ENCODE measurements at regions not wholly inside any gene's neighbourhood (a gene's known extent, or its start where the extent isn't known, plus 50 kb on each side); places are given as distances from the start of the nearest gene placed in this dataset.

DNA sequence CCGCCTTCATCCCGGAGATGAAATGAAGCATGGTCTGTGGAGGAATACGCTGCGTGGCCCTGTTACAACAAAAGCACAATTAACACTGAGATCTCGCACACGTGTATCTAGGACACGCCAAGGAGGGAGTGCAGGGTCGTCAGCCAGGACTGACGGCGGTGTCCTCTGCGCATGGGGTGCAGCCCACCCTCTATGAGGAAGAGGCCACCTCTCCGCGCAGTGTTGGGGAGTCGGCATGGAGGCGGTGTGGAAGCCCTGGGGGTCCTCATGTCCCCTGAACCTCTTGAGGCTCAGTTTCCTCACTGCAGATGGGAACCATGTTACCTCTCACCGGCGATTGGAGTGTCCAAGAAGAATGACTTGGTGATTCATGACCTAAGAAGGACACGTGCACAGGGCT lies 86.0 kb upstream of the ZNF236 start:
- Mint-ChIP-seq H3K36me3 (ENCODE audit: unreplicated experiment) (no peaks in the 10 kb centered on the region), H3K4me3 (ENCODE audit: unreplicated experiment) (no peak overlapping the region), H3K4me1 (ENCODE audit: unreplicated experiment) (peaks cover 14% of the 10 kb centered on the region), H3K9me3 (ENCODE audit: unreplicated experiment) (no peaks in the 10 kb centered on the region), H3K27me3 (ENCODE audit: unreplicated experiment) (peaks cover 6% of the 10 kb centered on the region), H3K27ac (ENCODE audit: unreplicated experiment) (no peak overlapping the region)
- TF ChIP-seq, protein P1, sequence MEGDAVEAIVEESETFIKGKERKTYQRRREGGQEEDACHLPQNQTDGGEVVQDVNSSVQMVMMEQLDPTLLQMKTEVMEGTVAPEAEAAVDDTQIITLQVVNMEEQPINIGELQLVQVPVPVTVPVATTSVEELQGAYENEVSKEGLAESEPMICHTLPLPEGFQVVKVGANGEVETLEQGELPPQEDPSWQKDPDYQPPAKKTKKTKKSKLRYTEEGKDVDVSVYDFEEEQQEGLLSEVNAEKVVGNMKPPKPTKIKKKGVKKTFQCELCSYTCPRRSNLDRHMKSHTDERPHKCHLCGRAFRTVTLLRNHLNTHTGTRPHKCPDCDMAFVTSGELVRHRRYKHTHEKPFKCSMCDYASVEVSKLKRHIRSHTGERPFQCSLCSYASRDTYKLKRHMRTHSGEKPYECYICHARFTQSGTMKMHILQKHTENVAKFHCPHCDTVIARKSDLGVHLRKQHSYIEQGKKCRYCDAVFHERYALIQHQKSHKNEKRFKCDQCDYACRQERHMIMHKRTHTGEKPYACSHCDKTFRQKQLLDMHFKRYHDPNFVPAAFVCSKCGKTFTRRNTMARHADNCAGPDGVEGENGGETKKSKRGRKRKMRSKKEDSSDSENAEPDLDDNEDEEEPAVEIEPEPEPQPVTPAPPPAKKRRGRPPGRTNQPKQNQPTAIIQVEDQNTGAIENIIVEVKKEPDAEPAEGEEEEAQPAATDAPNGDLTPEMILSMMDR (IDR thresholded peaks at IDR 0.05), result no peak
- DNase-seq (ENCODE audit: extremely low spot score, unreplicated experiment), result peak; percentile 69

DNA sequence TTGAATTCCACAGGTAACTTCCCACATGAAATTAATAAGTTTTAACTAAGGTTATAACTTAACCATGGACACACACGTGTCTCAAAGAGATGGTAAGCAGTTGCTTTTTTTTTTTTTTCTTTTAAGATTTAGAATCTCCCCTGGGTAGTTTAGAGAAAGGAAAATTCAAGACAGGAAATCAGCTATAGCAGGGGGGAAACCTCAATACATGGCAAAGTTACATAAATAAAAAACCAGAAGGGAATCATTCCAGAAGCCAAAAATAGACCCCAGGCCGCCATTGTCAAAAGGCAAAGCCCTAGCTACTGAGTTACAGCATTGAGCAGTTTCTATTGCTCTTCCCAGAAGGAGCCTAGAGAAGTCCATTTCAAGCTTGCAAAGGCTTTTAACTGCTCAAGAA lies 91.5 kb upstream of the ZNF236 start:
- no peak for DNase-seq (ENCODE audit: extremely low spot score, unreplicated experiment)
- no peaks in the 10 kb centered on the region for H3K36me3 Mint-ChIP-seq (ENCODE audit: unreplicated experiment)
- H3K4me1 Mint-ChIP-seq (ENCODE audit: unreplicated experiment), result peaks cover 7% of the 10 kb centered on the region
- no peak overlapping the region for H3K27ac Mint-ChIP-seq (ENCODE audit: unreplicated experiment)
- peaks cover 13% of the 10 kb centered on the region for H3K27me3 Mint-ChIP-seq (ENCODE audit: unreplicated experiment)
- peaks cover 12% of the 10 kb centered on the region for H3K9me3 Mint-ChIP-seq (ENCODE audit: unreplicated experiment)
- TF ChIP-seq, protein P1 (IDR thresholded peaks at IDR 0.05), result no peak
- no peak overlapping the region for H3K4me3 Mint-ChIP-seq (ENCODE audit: unreplicated experiment)

DNA sequence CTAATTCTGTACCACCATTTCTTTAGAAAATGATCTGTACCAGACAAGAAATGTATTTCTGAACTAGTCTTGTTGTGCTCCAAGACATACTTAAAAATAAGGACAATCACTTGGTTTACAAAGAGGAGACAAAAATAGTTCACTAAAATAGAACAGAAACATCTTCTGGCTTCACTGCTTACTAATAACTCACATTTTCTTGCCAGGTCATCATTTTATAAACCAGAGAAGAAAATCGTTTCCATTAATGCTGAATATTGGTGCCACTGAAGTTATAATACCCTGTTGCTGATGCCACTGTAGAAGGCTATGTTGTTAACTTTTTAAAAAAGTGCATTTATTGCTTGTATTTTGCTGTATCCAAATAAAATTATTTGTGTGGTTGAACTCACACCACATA lies 94.8 kb upstream of the ZNF236 start:
- Mint-ChIP-seq H3K27me3 (ENCODE audit: unreplicated experiment) (peaks cover 14% of the 10 kb centered on the region), H3K36me3 (ENCODE audit: unreplicated experiment) (no peaks in the 10 kb centered on the region), H3K4me1 (ENCODE audit: unreplicated experiment) (peaks cover 7% of the 10 kb centered on the region), H3K27ac (ENCODE audit: unreplicated experiment) (no peak overlapping the region), H3K4me3 (ENCODE audit: unreplicated experiment) (no peak overlapping the region), H3K9me3 (ENCODE audit: unreplicated experiment) (peaks cover 12% of the 10 kb centered on the region)
- TF ChIP-seq, protein P1 (IDR thresholded peaks at IDR 0.05), result no peak
- no peak for DNase-seq (ENCODE audit: extremely low spot score, unreplicated experiment)

DNA sequence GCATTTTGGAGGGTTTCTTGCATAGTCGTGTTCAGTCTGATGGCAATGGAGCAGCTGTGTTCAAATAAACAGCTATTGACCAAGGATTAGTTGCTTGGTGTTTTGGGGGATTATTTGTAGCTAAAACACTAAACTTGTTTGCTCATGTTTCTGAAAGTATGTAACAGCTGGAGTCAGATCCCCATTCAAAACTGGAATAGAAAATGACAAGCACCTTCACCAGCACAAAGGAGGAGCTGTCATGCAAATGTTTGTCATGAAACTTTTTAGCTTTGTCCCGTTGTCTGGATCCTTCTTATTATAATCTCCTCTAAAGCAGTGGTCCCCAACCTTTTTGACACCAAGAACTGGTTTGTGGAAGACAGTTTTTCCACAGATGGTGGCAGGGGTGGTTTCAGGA lies 96.9 kb upstream of the ZNF236 start:
- H3K27ac Mint-ChIP-seq (ENCODE audit: unreplicated experiment), result no peak overlapping the region
- H3K9me3 Mint-ChIP-seq (ENCODE audit: unreplicated experiment), result peaks cover 12% of the 10 kb centered on the region
- DNase-seq (ENCODE audit: extremely low spot score, unreplicated experiment), result no peak
- H3K36me3 Mint-ChIP-seq (ENCODE audit: unreplicated experiment), result no peaks in the 10 kb centered on the region
- H3K27me3 Mint-ChIP-seq (ENCODE audit: unreplicated experiment), result peaks cover 18% of the 10 kb centered on the region
- H3K4me1 Mint-ChIP-seq (ENCODE audit: unreplicated experiment), result no peaks in the 10 kb centered on the region
- TF ChIP-seq, protein P1 (IDR thresholded peaks at IDR 0.05), result no peak
- H3K4me3 Mint-ChIP-seq (ENCODE audit: unreplicated experiment), result no peak overlapping the region

DNA sequence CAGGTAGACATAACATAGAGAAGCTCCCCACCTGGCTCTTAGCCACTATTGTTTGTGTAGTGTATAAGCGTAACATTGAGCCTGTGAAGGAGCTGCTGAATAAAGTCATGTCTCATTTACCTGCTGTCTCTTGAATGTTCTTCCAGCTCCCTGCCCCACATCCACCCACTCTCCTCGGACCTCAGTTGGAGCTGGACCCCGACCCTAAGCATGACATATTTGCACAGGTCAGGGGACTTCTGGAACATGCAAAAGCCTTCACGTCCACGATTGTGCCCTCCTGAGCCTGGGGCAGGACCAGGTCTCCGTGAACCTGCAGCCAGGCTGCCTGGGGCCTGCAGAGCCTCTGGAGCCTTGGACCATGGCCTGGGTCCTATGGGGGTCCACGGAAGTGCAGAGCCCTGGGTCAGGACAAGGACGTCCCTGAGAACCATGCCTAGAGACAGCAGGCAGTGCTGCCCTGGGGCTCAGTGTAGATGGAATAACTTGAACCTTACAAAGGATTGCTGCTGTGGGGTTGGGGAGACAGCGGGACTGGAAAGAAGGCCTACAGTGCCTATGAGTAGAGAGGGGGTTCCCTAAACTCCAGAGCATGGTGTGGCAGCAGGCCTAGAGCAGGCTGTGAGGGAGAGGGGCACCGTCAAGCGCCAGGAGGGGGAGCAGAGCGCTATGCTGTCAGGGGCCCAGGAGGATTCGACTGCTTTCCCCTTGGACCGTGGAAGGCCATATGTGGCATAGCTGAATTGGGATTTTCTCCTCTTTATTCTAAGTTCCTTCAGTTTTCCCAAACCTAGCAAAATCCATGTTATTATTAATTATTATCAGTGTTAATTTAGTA lies 99.9 kb upstream of the ZNF236 start:
- H3K27ac Mint-ChIP-seq (ENCODE audit: unreplicated experiment), result no peak overlapping the region
- H3K27me3 Mint-ChIP-seq (ENCODE audit: unreplicated experiment), result peaks cover 14% of the 10 kb centered on the region
- no peaks in the 10 kb centered on the region for H3K4me1 Mint-ChIP-seq (ENCODE audit: unreplicated experiment)
- H3K36me3 Mint-ChIP-seq (ENCODE audit: unreplicated experiment), result no peaks in the 10 kb centered on the region
- H3K9me3 Mint-ChIP-seq (ENCODE audit: unreplicated experiment), result no peaks in the 10 kb centered on the region
- peak; percentile 80 for DNase-seq (ENCODE audit: extremely low spot score, unreplicated experiment)
- TF ChIP-seq, protein P1 (IDR thresholded peaks at IDR 0.05), result no peak
- H3K4me3 Mint-ChIP-seq (ENCODE audit: unreplicated experiment), result no peak overlapping the region

Measured in osteocyte (in vitro differentiated cells).